CD14-positive monocyte (primary cell): ENCODE measurements at regions not wholly inside any gene's neighbourhood (a gene's known extent, or its start where the extent isn't known, plus 50 kb on each side); places are given as distances from the start of the nearest gene placed in this dataset.

Source experiments
- DNase-seq, 3 donors: peaks; one replicate each; pipeline ENCODE4 v3.0.0-alpha.2; 2011 to 2022
- H2AFZ ChIP-seq: 2 replicates; pipeline ENCODE4 v1.6.0; 2012; ENCODE audit warnings: mild to moderate bottlenecking, low read depth, low read length, inconsistent platforms; ENCODE audit not compliant: insufficient read depth, poor library complexity, severe bottlenecking
- H3K27ac ChIP-seq, 2 donors: 1 replicate in 1 of 2; 2 replicates in 1 of 2; pipeline ENCODE4 v1.5.1; 2012 to 2013; ENCODE audit warnings: low read length in 2 of 2, control low read depth in 1 of 2, inconsistent platforms in 1 of 2, low read depth in 1 of 2, mild to moderate bottlenecking in 1 of 2
- H3K27me3 ChIP-seq, 2 donors: one replicate each; pipeline versions ENCODE4 v1.6.0 to v1.6.1; 2011 to 2013; ENCODE audit warnings: low read length in 2 of 2; ENCODE audit not compliant: control insufficient read depth in 2 of 2, insufficient read depth in 2 of 2
- H3K36me3 ChIP-seq, 2 donors: replicated peaks in 1 of 2; 1 replicate in 1 of 2; 2 replicates in 1 of 2; pipeline versions ENCODE4 v1.5.1 to v1.6.1; 2012 to 2013; ENCODE audit warnings: low read length in 2 of 2, control low read depth in 1 of 2, inconsistent platforms in 1 of 2, mild to moderate bottlenecking in 1 of 2; ENCODE audit not compliant: insufficient read depth in 2 of 2, control insufficient read depth in 1 of 2
- H3K4me1 ChIP-seq, 2 donors: 1 replicate in 1 of 2; 2 replicates in 1 of 2; pipeline versions ENCODE4 v1.5.1 to v1.6.1; 2012 to 2013; ENCODE audit warnings: low read length in 2 of 2, control low read depth in 1 of 2, inconsistent platforms in 1 of 2, mild to moderate bottlenecking in 1 of 2, moderate library complexity in 1 of 2; ENCODE audit not compliant: insufficient read depth in 2 of 2, control insufficient read depth in 1 of 2
- H3K4me2 ChIP-seq: replicated peaks from 2 replicates; pipeline ENCODE3; 2012; ENCODE audit warnings: low read length, moderate library complexity, mild to moderate bottlenecking; ENCODE audit not compliant: poor library complexity, severe bottlenecking; ENCODE audit errors: extremely low read depth
- H3K4me3 ChIP-seq, 3 experiments: fragments of 200-600 bp in 1 of 3; sonication (generic) in 1 of 3; replicated peaks in 1 of 3; 1 replicate in 2 of 3; 2 replicates in 1 of 3; pipeline ENCODE4 v1.5.1; 2011 to 2013; ENCODE audit warnings: low read length in 3 of 3, mild to moderate bottlenecking in 3 of 3, control low read depth in 2 of 3, low read depth in 2 of 3, inconsistent platforms in 1 of 3, moderate library complexity in 1 of 3
- H3K79me2 ChIP-seq: 2 replicates; pipeline ENCODE4 v1.6.0; 2012; ENCODE audit warnings: mild to moderate bottlenecking, control low read depth, inconsistent platforms, low read length, moderate library complexity; ENCODE audit not compliant: insufficient read depth
- H3K9ac ChIP-seq: 2 replicates; pipeline ENCODE4 v1.6.0; 2017; ENCODE audit warnings: low read length, mild to moderate bottlenecking; ENCODE audit not compliant: insufficient read depth, poor library complexity, severe bottlenecking
- H3K9me3 ChIP-seq, 2 donors: replicated peaks in 1 of 2; 1 replicate in 1 of 2; 2 replicates in 1 of 2; pipeline versions ENCODE4 v1.5.1 to v1.6.1; 2012 to 2013; ENCODE audit warnings: low read length in 2 of 2, control low read depth in 1 of 2; ENCODE audit not compliant: control insufficient read depth in 1 of 2, insufficient read depth in 1 of 2
- H4K20me1 ChIP-seq: 2 replicates; pipeline ENCODE4 v1.6.0; 2012; ENCODE audit warnings: mild to moderate bottlenecking, low read length, control low read depth, moderate library complexity; ENCODE audit not compliant: insufficient read depth
- H3K27ac Mint-ChIP-seq, 7 donors: one replicate each; pipeline ENCODE4 v1.8.0; 2020; ENCODE audit warnings: mild to moderate bottlenecking in 7 of 7, mixed read lengths in 7 of 7, moderate library complexity in 6 of 7, inconsistent platforms in 2 of 7
- H3K27me3 Mint-ChIP-seq, 3 donors: one replicate each; pipeline ENCODE4 v1.8.0; 2021 to 2022; ENCODE audit warnings: low read depth in 3 of 3, mild to moderate bottlenecking in 3 of 3, mixed read lengths in 3 of 3, moderate library complexity in 3 of 3, inconsistent platforms in 1 of 3
- H3K36me3 Mint-ChIP-seq, 2 donors: one replicate each; pipeline ENCODE4 v1.8.0; 2020; ENCODE audit warnings: mixed read lengths in 2 of 2, inconsistent platforms in 1 of 2, mild to moderate bottlenecking in 1 of 2
- H3K4me1 Mint-ChIP-seq: one replicate; pipeline ENCODE4 v1.8.0; 2020; ENCODE audit warnings: mild to moderate bottlenecking, mixed read lengths
- H3K4me3 Mint-ChIP-seq, 2 donors: one replicate each; pipeline ENCODE4 v1.8.0; 2020; ENCODE audit warnings: mild to moderate bottlenecking in 2 of 2, mixed read lengths in 2 of 2, moderate library complexity in 1 of 2
- H3K9me3 Mint-ChIP-seq, 7 donors: one replicate each; pipeline ENCODE4 v1.8.0; 2020 to 2022; ENCODE audit warnings: mixed read lengths in 7 of 7, mild to moderate bottlenecking in 6 of 7, moderate library complexity in 6 of 7, inconsistent platforms in 2 of 7
- WGBS: methylation state at CpG from one replicate; pipeline ENCODE4 v1.1.5; 2013; ENCODE audit warnings: missing lambda C conversion rate; ENCODE audit not compliant: insufficient coverage; 5-methylcytosine and 5-hydroxymethylcytosine counted together
- intact Hi-C, 2 donors: fragments of 100-400 bp; cut with micrococcal nuclease; formaldehyde crosslinking; loops; one replicate each; pipeline versions ENCODE4 v1.15.0 to v1.15.1; 2023
- TF ChIP-seq, protein P1 (sequence below): fragments of 200-600 bp; IDR thresholded peaks from one replicate; pipeline ENCODE4 v1.8.0; 2022; ENCODE audit warnings: antibody characterized with exemption, mild to moderate bottlenecking

DNA sequence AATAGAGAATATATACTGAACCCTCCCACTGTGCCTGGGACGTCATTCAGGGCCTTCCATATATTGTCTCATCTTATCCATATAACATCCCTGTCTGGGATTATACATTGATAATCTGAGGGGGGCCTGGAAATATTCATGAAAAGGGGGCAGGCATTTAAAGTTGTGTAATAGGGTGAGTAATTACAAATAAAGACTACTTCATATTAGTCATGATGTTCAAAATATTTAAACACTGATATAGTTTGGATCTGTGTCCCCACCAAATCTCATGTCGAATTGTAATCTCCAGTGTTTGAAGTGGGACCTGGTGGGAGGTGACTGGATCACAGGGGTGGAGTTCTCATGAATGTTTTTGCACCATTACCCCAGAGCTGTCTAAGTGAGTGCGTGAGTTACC lies 97.8 kb downstream of the AQP9 start:
- intact Hi-C loops = no loop called here

DNA sequence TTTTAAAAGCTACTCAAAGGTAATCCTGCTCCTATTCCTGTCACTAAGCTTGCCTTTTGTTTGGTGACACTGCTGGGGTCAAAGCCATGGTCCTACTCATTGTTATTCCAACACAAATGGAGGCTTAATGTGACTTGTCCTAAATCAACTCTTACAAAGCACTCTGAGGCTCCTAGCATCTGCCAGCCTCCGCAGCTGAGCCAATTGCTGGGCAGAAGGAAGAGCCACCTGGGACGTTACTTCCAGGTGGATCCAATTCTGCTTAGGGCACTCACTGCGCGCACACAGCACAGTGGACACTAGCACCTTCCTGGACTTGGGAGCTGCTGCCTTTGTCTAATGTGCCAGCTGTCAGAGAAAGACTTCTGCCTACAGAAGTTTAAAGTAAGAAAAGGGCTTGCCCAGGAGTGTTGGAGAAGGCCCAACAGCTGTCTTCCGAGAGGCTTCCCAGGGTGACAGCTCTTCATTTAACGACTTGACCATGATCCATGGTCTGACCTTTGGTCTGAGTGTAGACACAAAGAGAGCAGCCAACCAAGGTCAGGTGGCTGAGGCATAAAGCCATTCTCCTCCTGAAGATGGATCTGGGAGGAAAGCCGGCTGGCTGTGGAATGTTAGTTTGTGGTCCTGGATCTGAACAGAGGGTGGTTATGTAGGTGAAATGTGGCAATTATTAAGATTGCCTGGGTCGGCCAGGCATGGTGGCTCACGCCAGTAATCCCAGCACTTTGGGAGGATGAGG lies 102.2 kb downstream of the AQP9 start:
- DNase-seq = no peak
- Histone ChIP-seq H3K9me3 (peaks cover 0 to 3% of the 10 kb centered on the region in 2 donors), H3K9ac (no peak overlapping the region), H3K4me2 (no peak overlapping the region), H3K27ac (no peak overlapping the region), H3K27me3 (no peaks in the 10 kb centered on the region), H3K4me1 (peaks cover 18% of the 10 kb centered on the region in 2 donors), H2AFZ (no peak overlapping the region), H3K79me2 (no peaks in the 10 kb centered on the region), H3K36me3 (no peaks in the 10 kb centered on the region), H4K20me1 (no peaks in the 10 kb centered on the region), H3K4me3 (no peak overlapping the region)
- TF ChIP-seq, protein P1, sequence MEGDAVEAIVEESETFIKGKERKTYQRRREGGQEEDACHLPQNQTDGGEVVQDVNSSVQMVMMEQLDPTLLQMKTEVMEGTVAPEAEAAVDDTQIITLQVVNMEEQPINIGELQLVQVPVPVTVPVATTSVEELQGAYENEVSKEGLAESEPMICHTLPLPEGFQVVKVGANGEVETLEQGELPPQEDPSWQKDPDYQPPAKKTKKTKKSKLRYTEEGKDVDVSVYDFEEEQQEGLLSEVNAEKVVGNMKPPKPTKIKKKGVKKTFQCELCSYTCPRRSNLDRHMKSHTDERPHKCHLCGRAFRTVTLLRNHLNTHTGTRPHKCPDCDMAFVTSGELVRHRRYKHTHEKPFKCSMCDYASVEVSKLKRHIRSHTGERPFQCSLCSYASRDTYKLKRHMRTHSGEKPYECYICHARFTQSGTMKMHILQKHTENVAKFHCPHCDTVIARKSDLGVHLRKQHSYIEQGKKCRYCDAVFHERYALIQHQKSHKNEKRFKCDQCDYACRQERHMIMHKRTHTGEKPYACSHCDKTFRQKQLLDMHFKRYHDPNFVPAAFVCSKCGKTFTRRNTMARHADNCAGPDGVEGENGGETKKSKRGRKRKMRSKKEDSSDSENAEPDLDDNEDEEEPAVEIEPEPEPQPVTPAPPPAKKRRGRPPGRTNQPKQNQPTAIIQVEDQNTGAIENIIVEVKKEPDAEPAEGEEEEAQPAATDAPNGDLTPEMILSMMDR = no peak
- no peaks in the 10 kb centered on the region for H3K36me3 Mint-ChIP-seq
- H3K4me1 Mint-ChIP-seq = peaks cover 24% of the 10 kb centered on the region
- no peak overlapping the region for H3K27ac Mint-ChIP-seq
- WGBS = 98% methylated on average over 9 of the region's 9 CpGs
- intact Hi-C loops = loop anchor here in 1 of 2 donors (10.0 kb wide), 2 partner anchors 284 to 534 kb away; partner anchors contain the start of gene MINDY2
- no peak overlapping the region for H3K4me3 Mint-ChIP-seq
- peaks cover 4 to 10% (median 5%) of the 10 kb centered on the region in 3 donors for H3K27me3 Mint-ChIP-seq
- H3K9me3 Mint-ChIP-seq = no peaks in the 10 kb centered on the region

More for the DNA sequence above, 97.8 kb downstream of the AQP9 start:
- DNase-seq = no peak
- WGBS = no CpG with 5 or more reads among the region's 3 CpGs
- Histone ChIP-seq H3K4me3 (no peak overlapping the region), H3K79me2 (no peaks in the 10 kb centered on the region), H3K27me3 (no peaks in the 10 kb centered on the region), H3K27ac (no peak overlapping the region), H3K4me2 (no peak overlapping the region), H3K9me3 (peaks cover 0 to 3% of the 10 kb centered on the region in 2 donors), H3K4me1 (peaks cover 8 to 11% of the 10 kb centered on the region in 2 donors), H2AFZ (no peak overlapping the region), H3K36me3 (no peaks in the 10 kb centered on the region), H4K20me1 (no peaks in the 10 kb centered on the region), H3K9ac (no peak overlapping the region)
- H3K4me1 Mint-ChIP-seq = peaks cover 12% of the 10 kb centered on the region
- TF ChIP-seq, protein P1 = no peak
- no peaks in the 10 kb centered on the region for H3K36me3 Mint-ChIP-seq
- no peak overlapping the region for H3K27ac Mint-ChIP-seq
- H3K9me3 Mint-ChIP-seq = no peaks in the 10 kb centered on the region
- H3K4me3 Mint-ChIP-seq = no peak overlapping the region
- peaks cover 0 to 10% (median 5%) of the 10 kb centered on the region in 3 donors for H3K27me3 Mint-ChIP-seq
